ENCODE measurements at regions not wholly inside any gene's neighbourhood (a gene's known extent, or its start where the extent isn't known, plus 50 kb on each side); places are given as distances from the start of the nearest gene placed in this dataset.

DNA sequence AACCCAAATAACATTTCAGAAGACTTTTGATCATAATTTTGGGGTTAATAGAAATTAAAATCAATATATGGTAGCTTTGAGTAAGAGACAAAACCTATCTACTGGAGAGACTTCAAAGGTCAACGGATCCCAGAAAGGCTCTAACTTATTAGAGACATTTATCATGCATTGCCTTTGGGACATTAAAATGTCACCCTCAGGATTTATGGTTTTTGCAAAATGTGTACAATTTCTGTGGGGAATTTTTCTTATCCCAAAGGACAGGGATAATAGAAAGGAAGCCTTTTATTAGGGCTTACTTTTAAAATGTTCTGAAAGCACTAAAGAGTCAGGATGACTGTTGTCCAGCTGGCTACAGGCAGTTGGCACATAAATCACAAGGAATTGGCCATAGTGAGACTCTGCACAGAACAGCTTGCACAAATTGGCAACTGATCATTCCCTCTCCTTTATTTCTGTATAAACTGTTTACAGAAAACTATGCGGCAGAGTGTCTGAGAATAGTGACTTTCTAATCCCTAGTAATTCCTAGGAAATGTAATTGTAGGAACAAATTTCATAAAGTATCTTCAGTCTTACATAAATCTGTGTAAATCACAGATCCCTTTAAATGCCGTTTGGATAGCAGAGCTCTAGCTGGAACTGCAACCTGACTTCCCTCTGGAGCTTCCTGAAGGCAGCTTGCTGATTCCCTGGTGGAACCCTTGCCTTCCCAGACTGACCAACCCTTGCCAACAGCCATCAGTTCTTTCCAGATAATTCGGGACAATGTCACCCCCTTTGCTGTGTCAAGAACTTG is 201.1 kb upstream of the PREP start:
- Histone ChIP-seq H3K4me1 (ENCODE audit: control insufficient read depth in 5 of 5, insufficient read depth in 5 of 5, low read length in 5 of 5) (peaks cover 0 to 46% (median 14%) of the 10 kb centered on the region in 5 donors), H3K9me3 (ENCODE audit: control insufficient read depth in 4 of 4, insufficient read depth in 3 of 4, low read length in 3 of 4) (peaks cover 0 to 3% (median 0%) of the 10 kb centered on the region in 4 donors), H3K27ac (ENCODE audit: low read depth in 1 of 2, low read length in 1 of 2) (peak overlapping the region; percentile 14 to 20), H3K9ac (ENCODE audit: insufficient read depth in 1 of 2, low read length in 2 of 2) (no peak overlapping the region), H3K27me3 (ENCODE audit: control insufficient read depth in 3 of 3, insufficient read depth in 3 of 3, low read length in 2 of 3) (no peaks in the 10 kb centered on the region), H3K4me3 (no peak overlapping the region), H3K36me3 (ENCODE audit: control insufficient read depth in 4 of 4, insufficient read depth in 4 of 4, low read length in 4 of 4) (no peaks in the 10 kb centered on the region)
- TF ChIP-seq, protein P1, sequence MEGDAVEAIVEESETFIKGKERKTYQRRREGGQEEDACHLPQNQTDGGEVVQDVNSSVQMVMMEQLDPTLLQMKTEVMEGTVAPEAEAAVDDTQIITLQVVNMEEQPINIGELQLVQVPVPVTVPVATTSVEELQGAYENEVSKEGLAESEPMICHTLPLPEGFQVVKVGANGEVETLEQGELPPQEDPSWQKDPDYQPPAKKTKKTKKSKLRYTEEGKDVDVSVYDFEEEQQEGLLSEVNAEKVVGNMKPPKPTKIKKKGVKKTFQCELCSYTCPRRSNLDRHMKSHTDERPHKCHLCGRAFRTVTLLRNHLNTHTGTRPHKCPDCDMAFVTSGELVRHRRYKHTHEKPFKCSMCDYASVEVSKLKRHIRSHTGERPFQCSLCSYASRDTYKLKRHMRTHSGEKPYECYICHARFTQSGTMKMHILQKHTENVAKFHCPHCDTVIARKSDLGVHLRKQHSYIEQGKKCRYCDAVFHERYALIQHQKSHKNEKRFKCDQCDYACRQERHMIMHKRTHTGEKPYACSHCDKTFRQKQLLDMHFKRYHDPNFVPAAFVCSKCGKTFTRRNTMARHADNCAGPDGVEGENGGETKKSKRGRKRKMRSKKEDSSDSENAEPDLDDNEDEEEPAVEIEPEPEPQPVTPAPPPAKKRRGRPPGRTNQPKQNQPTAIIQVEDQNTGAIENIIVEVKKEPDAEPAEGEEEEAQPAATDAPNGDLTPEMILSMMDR (IDR thresholded peaks at IDR 0.05; ENCODE audit: control extremely low read depth, extremely low read depth) = no peak
- 52 to 65% methylated on average over 4 of the region's 4 CpGs for WGBS, 2 donors
- DNase-seq (peak; percentile 87 to 99 (median 97)), ATAC-seq (ENCODE audit: insufficient read depth, low FRiP score) (no peak)

DNA sequence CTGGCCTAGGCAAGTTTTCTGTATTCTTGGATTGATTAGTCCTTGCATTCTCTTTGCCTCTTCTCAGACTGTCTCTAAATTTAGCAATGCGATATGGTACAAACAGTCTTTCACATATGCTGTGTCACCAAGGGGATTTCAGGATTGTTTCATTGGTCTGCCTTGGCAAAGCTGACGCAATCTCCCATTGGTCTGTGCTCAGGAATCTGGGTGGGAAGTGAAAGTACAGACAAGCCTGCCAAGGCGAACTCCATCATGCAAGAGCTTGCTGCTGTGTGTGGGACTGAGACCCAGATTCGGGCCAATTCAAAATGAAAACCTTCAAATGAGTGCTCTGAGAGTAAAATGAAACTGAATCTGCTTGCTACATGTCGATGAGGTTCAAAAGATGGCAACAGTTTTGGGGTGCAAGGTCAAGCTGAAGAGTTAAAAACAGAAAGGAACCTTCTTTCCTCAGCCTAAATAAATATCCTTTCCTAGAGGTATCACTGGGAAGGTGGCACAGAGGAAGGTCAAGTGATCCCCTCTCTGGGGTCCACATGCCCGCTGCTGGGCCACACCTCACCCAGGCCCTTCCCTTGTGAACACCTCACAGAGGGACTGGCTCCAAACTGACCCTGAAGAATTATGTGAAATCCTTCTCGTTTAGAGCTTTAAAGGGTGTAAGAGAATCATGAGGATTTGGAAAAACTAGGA is 198.8 kb upstream of the PREP start:
- H3K9ac ChIP-seq (ENCODE audit: insufficient read depth in 1 of 2, low read length in 2 of 2) = peak overlapping the region in 1 of 2 donors; percentile 26
- TF ChIP-seq, protein P1 (IDR thresholded peaks at IDR 0.05; ENCODE audit: control extremely low read depth, extremely low read depth) = no peak
- no peaks in the 10 kb centered on the region for H3K36me3 ChIP-seq (ENCODE audit: control insufficient read depth in 4 of 4, insufficient read depth in 4 of 4, low read length in 4 of 4)
- H3K4me1 ChIP-seq (ENCODE audit: control insufficient read depth in 5 of 5, insufficient read depth in 5 of 5, low read length in 5 of 5) = peaks cover 0 to 45% (median 14%) of the 10 kb centered on the region in 5 donors
- 55 to 69% methylated on average over 7 of the region's 7 CpGs for WGBS, 2 donors
- H3K27me3 ChIP-seq (ENCODE audit: control insufficient read depth in 3 of 3, insufficient read depth in 3 of 3, low read length in 2 of 3) = no peaks in the 10 kb centered on the region
- DNase-seq = peak; percentile 90 to 96 (median 96)
- H3K9me3 ChIP-seq (ENCODE audit: control insufficient read depth in 4 of 4, insufficient read depth in 3 of 4, low read length in 3 of 4) = peaks cover 0 to 3% (median 0%) of the 10 kb centered on the region in 4 donors
- peak; percentile 54 for ATAC-seq (ENCODE audit: insufficient read depth, low FRiP score)
- peak overlapping the region; percentile 43 to 80 for H3K27ac ChIP-seq (ENCODE audit: low read depth in 1 of 2, low read length in 1 of 2)
- no peak overlapping the region for H3K4me3 ChIP-seq

DNA sequence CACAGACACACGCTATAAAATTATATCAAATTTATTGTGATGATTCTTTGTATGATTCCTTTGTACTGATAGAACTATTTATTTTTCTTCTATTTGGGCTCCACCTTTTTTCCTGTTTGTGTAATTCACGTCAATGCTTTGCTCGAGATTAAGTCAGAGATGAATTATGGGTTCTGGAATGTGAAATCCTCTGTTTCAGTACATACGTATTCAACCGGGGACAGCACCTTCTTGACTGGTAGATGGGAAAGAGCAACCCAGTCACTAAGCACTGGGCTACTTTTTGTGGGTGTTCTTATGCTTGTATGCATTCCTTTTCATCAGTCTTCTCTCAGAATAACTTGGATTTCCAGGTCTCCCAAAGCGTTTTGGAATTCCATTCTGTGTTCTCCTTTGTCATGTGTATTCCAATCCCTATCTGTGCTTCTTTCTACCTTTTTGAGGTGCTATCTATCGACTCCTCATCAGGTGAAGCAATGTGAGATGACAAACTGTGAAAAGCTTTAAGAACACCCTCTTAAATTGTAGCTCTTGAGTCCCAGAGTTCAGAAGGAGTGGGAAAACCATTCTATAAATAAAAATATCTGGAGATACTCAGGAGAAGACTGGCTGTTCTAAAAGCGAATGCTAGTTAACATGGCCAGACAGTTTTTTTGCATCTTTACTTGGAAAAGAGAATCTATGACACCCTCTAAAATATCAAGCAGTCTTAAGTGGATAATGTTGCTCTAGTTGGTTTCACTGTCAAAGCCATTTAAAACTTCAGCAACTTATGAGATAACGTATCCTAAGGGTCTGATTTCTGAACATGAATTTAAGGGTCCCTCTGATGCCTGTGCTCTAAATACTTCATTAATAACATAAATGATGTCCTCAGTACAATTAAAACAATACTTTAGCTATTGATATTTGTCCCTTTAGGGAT is 197.7 kb upstream of the PREP start:
- TF ChIP-seq, protein P1 (IDR thresholded peaks at IDR 0.05; ENCODE audit: control extremely low read depth, extremely low read depth) = no peak
- H3K4me3 ChIP-seq = no peak overlapping the region
- no peak overlapping the region for H3K9ac ChIP-seq (ENCODE audit: insufficient read depth in 1 of 2, low read length in 2 of 2)
- H3K4me1 ChIP-seq (ENCODE audit: control insufficient read depth in 5 of 5, insufficient read depth in 5 of 5, low read length in 5 of 5) = peaks cover 0 to 45% (median 15%) of the 10 kb centered on the region in 5 donors
- peaks cover 0 to 3% (median 0%) of the 10 kb centered on the region in 4 donors for H3K9me3 ChIP-seq (ENCODE audit: control insufficient read depth in 4 of 4, insufficient read depth in 3 of 4, low read length in 3 of 4)
- H3K27ac ChIP-seq (ENCODE audit: low read depth in 1 of 2, low read length in 1 of 2) = peak overlapping the region in 1 of 2 donors; percentile 43
- DNase-seq = peak in 1 of 3 donors; percentile 18
- no peak for ATAC-seq (ENCODE audit: insufficient read depth, low FRiP score)
- H3K36me3 ChIP-seq (ENCODE audit: control insufficient read depth in 4 of 4, insufficient read depth in 4 of 4, low read length in 4 of 4) = no peaks in the 10 kb centered on the region
- 74 to 83% methylated on average over 9 of the region's 9 CpGs for WGBS, 2 donors
- H3K27me3 ChIP-seq (ENCODE audit: control insufficient read depth in 3 of 3, insufficient read depth in 3 of 3, low read length in 2 of 3) = no peaks in the 10 kb centered on the region
